Tongue (tissue), 1 donor: ENCODE measurements at regions not wholly inside any gene's neighbourhood (a gene's known extent, or its start where the extent isn't known, plus 50 kb on each side); places are given as distances from the start of the nearest gene placed in this dataset.

Source experiments
- DNase-seq: peaks from one replicate; pipeline ENCODE4 v3.0.0-alpha.2; 2015

GRCh38 chr5:144076521-144077083 lies 93.9 kb downstream of the YIPF5 start:
- DNase-seq: no peak

- DNase-seq: no peak
These were observed 87.3 kb downstream of the YIPF5 start for GRCh38 chr5:144083185-144083584.

- no peak for DNase-seq
These were observed 85.5 kb downstream of the YIPF5 start for GRCh38 chr5:144084971-144085370.

GRCh38 chr5:144085381-144085780 lies 85.1 kb downstream of the YIPF5 start:
- DNase-seq: no peak

- no peak for DNase-seq
These were observed 84.2 kb downstream of the YIPF5 start for GRCh38 chr5:144086295-144086694.

GRCh38 chr5:144087576-144087975 lies 82.9 kb downstream of the YIPF5 start:
- no peak for DNase-seq

- DNase-seq: peak; percentile 48
These were observed 82.0 kb downstream of the YIPF5 start for GRCh38 chr5:144088206-144089064.

GRCh38 chr5:144089401-144090021 lies 80.9 kb downstream of the YIPF5 start:
- peak; percentile 57 for DNase-seq

- DNase-seq: no peak
These were observed 78.0 kb downstream of the YIPF5 start for GRCh38 chr5:144092508-144092907.

GRCh38 chr5:144093400-144093799 lies 77.1 kb downstream of the YIPF5 start:
- peak; percentile 36 for DNase-seq

- no peak for DNase-seq
These were observed 76.6 kb downstream of the YIPF5 start for GRCh38 chr5:144093868-144094267.

- DNase-seq: no peak
These were observed 69.8 kb downstream of the YIPF5 start for GRCh38 chr5:144100702-144101101.

GRCh38 chr5:144101616-144102015 lies 68.8 kb downstream of the YIPF5 start:
- DNase-seq: no peak

- DNase-seq: no peak
These were observed 68.1 kb downstream of the YIPF5 start for GRCh38 chr5:144102361-144102760.

- DNase-seq: no peak
These were observed 67.5 kb downstream of the YIPF5 start for GRCh38 chr5:144102979-144103378.

- no peak for DNase-seq
These were observed 66.6 kb downstream of the YIPF5 start for GRCh38 chr5:144103611-144104485.

GRCh38 chr5:144105371-144105770 lies 65.1 kb downstream of the YIPF5 start:
- DNase-seq: no peak

GRCh38 chr5:144108131-144108530 lies 62.3 kb downstream of the YIPF5 start:
- no peak for DNase-seq
